ENCODE measurements at regions not wholly inside any gene's neighbourhood (a gene's known extent, or its start where the extent isn't known, plus 50 kb on each side); places are given as distances from the start of the nearest gene placed in this dataset.
A peak's percentile ranks its signal among the peaks of the same experiment; 100 is the strongest.

- DNase-seq = no peak
- TF ChIP-seq GATA1 (IDR thresholded peaks at IDR 0.05; ENCODE audit: low read depth, low read length) = no peak
- TF ChIP-seq POLR2A (IDR thresholded peaks at IDR 0.05; ENCODE audit: low read length) = no peak
Measured at GRCh38 chr4:60128888-60129287, 1071.2 kb upstream of the ADGRL3 start.

GRCh38 chr4:60129740-60130139, 1070.4 kb upstream of the ADGRL3 start:
- TF ChIP-seq GATA1 (IDR thresholded peaks at IDR 0.05; ENCODE audit: low read depth, low read length) (no peak), POLR2A (IDR thresholded peaks at IDR 0.05; ENCODE audit: low read length) (no peak)
- DNase-seq = no peak

DNA sequence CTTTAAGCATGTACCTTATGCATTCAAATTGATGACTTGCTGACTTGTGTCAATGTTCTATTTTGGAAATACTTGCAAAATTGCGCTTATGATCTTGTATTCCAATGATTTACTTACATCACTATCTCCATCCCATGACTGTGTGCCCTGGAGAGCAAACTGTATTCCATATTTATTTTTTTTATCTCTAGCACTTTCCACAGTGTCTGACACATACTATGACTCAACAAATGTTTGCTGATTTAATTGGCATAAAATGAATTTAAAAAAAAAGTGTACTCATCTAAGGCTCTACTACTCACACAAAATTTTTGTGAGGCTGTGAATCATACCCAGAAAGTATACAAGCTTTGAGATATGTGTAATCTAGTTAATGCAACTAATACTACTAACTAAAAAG, 1066.8 kb upstream of the ADGRL3 start:
- TF ChIP-seq GATA1 (IDR thresholded peaks at IDR 0.05; ENCODE audit: low read depth, low read length) (no peak), POLR2A (IDR thresholded peaks at IDR 0.05; ENCODE audit: low read length) (no peak)
- DNase-seq = no peak

DNA sequence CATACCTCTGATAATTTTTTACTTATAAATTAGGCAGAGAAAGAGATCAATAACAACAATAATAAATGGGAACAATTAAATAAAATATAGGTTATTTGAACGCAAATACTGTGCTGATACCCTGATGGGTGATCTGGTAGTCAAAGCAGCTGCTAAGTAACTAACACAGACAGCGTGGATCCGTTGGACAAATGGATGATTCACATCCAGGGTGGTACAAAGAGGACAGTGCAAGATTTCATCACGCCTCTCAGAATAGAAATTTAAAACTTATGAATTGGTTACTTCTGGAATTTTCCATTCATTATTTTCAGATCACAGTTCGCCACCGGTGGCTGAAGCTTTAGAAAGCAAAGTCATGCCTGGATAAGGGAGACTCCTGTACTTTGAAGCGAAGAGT, 1066.0 kb upstream of the ADGRL3 start:
- DNase-seq = no peak
- TF ChIP-seq GATA1 (IDR thresholded peaks at IDR 0.05; ENCODE audit: low read depth, low read length) (no peak), POLR2A (IDR thresholded peaks at IDR 0.05; ENCODE audit: low read length) (no peak)

DNA sequence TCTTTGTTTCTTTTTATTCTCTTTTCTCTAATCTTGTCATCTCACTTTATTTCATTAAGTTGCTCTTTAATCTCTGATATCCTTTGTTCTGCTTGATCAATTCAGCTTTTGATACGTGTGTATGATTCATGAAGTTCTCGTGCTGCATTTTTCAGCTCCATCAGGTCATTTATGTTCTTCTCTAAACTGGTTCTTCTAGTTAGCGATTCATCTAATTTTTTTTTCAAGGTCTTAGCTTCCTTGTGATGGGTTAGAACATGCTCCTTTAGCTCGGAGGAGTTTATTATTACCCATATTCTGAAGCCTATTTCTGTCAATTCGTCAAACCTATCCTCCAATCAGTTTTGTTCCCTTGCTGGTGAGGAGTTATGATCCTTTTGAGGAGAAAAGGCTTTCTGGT, 1045.0 kb upstream of the ADGRL3 start:
- DNase-seq = no peak
- TF ChIP-seq GATA1 (IDR thresholded peaks at IDR 0.05; ENCODE audit: low read depth, low read length) (no peak), POLR2A (IDR thresholded peaks at IDR 0.05; ENCODE audit: low read length) (no peak)

DNA sequence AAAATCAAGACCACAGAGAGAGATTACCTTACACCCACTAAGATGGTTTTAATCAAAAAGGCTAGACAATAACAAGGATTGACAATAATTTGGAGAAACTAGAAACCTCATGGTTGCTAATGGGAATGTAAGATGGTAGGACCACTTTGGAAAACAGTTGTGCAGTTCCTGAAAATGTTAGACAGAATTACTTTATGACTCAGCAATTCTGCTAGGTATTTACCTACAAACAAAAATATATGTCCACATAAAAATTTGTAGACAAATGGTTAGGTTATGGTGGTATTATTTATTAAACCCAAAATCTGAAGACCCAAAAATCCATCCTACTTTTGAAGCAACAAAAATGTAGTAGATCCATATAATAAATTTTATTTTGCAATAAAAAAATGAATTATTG, 1027.0 kb upstream of the ADGRL3 start:
- DNase-seq = no peak
- TF ChIP-seq POLR2A (IDR thresholded peaks at IDR 0.05; ENCODE audit: low read length) (no peak), GATA1 (IDR thresholded peaks at IDR 0.05; ENCODE audit: low read depth, low read length) (no peak)

- DNase-seq = no peak
- TF ChIP-seq POLR2A (IDR thresholded peaks at IDR 0.05; ENCODE audit: low read length) (no peak), GATA1 (IDR thresholded peaks at IDR 0.05; ENCODE audit: low read depth, low read length) (no peak)
Measured at GRCh38 chr4:60173718-60174117, 1026.4 kb upstream of the ADGRL3 start.

GRCh38 chr4:60175241-60175640, 1024.9 kb upstream of the ADGRL3 start:
- no peak for DNase-seq
- TF ChIP-seq GATA1 (IDR thresholded peaks at IDR 0.05; ENCODE audit: low read depth, low read length) (no peak), POLR2A (IDR thresholded peaks at IDR 0.05; ENCODE audit: low read length) (no peak)

- DNase-seq = no peak
- TF ChIP-seq GATA1 (IDR thresholded peaks at IDR 0.05; ENCODE audit: low read depth, low read length) = no peak
- TF ChIP-seq POLR2A (IDR thresholded peaks at IDR 0.05; ENCODE audit: low read length) = no peak
Measured at GRCh38 chr4:60187428-60187827, 1012.7 kb upstream of the ADGRL3 start.

DNA sequence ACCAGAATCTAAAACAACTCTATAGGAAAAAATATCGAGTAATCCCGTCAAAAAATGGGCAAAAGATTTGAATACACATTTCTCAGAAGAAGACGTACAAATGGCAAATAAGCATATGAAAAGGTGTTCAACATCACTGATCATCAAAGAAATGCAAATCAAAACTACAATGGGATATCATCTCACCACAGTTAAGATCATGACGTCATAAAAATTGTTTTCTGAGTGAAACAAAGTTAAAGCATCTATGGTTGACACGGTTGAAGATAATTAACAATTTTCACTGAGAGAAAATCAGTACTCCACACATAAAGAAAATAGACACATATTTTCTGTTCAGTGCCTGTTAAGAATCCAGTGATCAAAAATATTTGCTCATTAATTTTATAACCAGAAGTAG, 1010.8 kb upstream of the ADGRL3 start:
- DNase-seq = no peak
- no peak for TF ChIP-seq POLR2A (IDR thresholded peaks at IDR 0.05; ENCODE audit: low read length)
- no peak for TF ChIP-seq GATA1 (IDR thresholded peaks at IDR 0.05; ENCODE audit: low read depth, low read length)

DNA sequence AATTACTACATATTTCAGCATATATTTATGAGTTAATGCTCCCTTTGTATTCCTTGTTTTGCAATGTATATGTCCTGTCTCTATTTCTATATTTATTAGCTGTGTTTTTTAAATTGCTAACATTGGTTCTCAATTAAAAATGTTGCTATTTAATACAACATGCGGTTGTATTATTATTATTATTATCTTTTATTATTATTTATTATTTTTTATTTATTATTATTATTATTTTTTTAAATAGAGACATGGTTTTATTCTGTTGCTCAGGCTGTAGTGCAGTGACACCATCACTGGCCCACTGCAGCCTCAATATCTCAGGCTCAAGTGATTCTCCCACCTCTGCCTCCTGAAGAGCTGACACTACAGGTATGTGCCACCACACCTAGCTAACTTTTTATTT, 1005.9 kb upstream of the ADGRL3 start:
- TF ChIP-seq POLR2A (IDR thresholded peaks at IDR 0.05; ENCODE audit: low read length) = no peak
- no peak for TF ChIP-seq GATA1 (IDR thresholded peaks at IDR 0.05; ENCODE audit: low read depth, low read length)
- no peak for DNase-seq

DNA sequence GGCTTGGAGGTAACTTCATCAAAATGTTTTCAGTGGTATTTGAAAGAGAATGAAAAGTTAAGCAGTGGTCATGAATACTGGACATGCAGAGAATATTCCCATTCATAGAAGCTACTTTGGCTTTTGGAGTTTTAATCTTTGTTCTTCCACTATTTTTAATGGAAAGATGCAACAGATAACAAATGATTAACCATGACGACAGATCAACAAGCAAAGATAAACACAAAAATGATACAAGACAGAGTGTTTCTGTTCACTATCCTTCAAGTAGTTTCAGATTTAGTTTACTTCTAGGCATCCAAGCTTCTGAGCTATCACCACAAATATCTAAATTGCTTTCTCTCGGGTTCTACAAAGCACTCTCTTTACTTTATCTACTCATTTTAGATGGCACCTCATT, 1004.9 kb upstream of the ADGRL3 start:
- DNase-seq = no peak

DNA sequence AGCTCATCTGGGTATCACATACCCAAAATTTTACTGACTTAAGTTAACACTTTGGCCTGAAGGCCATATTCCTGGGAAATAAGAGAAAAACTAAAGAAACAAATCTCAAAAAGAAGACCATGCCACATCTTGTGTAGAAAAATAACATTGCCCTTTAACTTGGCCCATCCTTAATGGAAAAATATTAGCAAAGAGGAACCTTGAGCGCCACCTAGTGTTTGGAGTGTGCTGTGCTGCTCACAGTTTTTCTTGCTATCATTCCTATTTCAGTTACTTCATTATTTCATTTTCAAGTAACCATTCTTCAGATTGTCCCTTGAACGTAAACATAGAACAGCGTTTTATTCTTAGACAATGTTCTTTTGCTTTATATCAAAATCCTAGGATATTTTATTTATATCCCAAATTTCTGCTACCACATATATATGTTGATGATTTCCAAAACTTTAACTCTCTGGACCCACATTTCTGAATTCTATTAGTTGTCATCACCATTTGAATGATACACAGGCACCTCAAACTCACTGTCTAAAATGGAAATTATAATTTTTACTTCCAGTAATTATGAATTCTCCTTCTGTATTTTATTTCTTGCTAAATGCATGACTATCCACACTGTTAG, 999.0 kb upstream of the ADGRL3 start:
- no peak for TF ChIP-seq GATA1 (IDR thresholded peaks at IDR 0.05; ENCODE audit: low read depth, low read length)
- TF ChIP-seq POLR2A (IDR thresholded peaks at IDR 0.05; ENCODE audit: low read length) = no peak
- DNase-seq = peak; percentile 51 to 73

More for the DNA sequence above, 1004.9 kb upstream of the ADGRL3 start:
- TF ChIP-seq POLR2A (IDR thresholded peaks at IDR 0.05; ENCODE audit: low read length) = no peak
- no peak for TF ChIP-seq GATA1 (IDR thresholded peaks at IDR 0.05; ENCODE audit: low read depth, low read length)

GRCh38 chr4:60209588-60209987, 990.5 kb upstream of the ADGRL3 start:
- TF ChIP-seq POLR2A (IDR thresholded peaks at IDR 0.05; ENCODE audit: low read length) (no peak), GATA1 (IDR thresholded peaks at IDR 0.05; ENCODE audit: low read depth, low read length) (no peak)
- DNase-seq = no peak

DNA sequence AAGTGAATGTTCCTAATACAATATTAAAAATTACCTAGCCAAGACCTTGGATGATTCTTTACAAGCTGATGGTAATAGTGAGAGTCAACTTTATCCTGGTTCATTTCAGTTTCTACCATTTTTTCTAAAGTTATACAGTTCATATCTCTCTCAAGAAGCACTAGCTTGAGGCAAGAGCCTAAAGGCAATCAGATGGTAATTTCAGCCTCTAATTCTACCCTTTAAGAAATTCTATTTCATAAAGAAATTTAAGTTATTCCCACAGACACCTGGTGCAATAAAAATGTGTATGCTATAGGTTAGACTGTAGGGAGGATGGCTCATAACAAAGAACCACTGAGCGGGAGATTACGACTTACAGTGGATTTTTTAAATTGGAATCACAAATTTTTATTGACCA, 984.2 kb upstream of the ADGRL3 start:
- no peak for DNase-seq
- TF ChIP-seq POLR2A (IDR thresholded peaks at IDR 0.05; ENCODE audit: low read length) (no peak), GATA1 (IDR thresholded peaks at IDR 0.05; ENCODE audit: low read depth, low read length) (no peak)

- DNase-seq = peak; percentile 54 to 62
- TF ChIP-seq GATA1 (IDR thresholded peaks at IDR 0.05; ENCODE audit: low read depth, low read length) (no peak), POLR2A (IDR thresholded peaks at IDR 0.05; ENCODE audit: low read length) (no peak)
Measured at GRCh38 chr4:60216752-60217151, 983.4 kb upstream of the ADGRL3 start.

Measured in erythroblast (primary cell).